ENCODE measurements at regions not wholly inside any gene's neighbourhood (a gene's known extent, or its start where the extent isn't known, plus 50 kb on each side); places are given as distances from the start of the nearest gene placed in this dataset.

DNA sequence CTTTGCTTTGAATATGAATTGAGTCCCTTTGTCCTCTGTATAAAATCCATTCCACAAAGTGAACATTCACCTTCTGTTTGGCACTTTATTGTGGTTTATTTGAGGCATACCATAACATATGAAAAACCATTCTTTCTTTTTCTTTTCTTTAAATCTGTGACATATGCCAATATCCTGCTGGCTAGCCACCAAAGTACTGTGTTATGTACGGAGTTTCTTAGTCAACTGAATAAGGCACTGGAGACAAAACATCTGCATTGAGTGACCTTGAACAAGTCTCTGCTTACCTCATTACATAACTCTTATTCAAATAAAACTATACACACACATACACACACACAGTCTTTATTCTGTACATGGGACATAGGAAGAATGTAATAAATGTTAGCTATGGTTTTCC lies 872.8 kb downstream of the C4orf33 start (continued):
- TF ChIP-seq CTCF (IDR thresholded peaks at IDR 0.05; ENCODE audit: low read depth, low read length, missing input control) (no peak), FOXA1 (IDR thresholded peaks at IDR 0.05) (no peak)
- TF ChIP-seq, protein P1, sequence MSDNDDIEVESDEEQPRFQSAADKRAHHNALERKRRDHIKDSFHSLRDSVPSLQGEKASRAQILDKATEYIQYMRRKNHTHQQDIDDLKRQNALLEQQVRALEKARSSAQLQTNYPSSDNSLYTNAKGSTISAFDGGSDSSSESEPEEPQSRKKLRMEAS (IDR thresholded peaks at IDR 0.05), result no peak

GRCh38 chr4:129970801-129971200 lies 874.8 kb downstream of the C4orf33 start:
- Histone ChIP-seq H3K9ac (ENCODE audit: low read depth in 1 of 2, low read length in 2 of 2) (no peak overlapping the region), H3K27ac (ENCODE audit: low read depth in 1 of 2, low read length in 2 of 2) (no peak overlapping the region), H3K4me1 (ENCODE audit: control insufficient read depth in 4 of 4, insufficient read depth in 4 of 4, low read length in 3 of 4) (no peaks in the 10 kb centered on the region), H3K36me3 (ENCODE audit: control insufficient read depth in 4 of 4, insufficient read depth in 3 of 4, low read depth in 1 of 4, low read length in 3 of 4) (no peaks in the 10 kb centered on the region), H3K4me3 (ENCODE audit: low read depth in 1 of 3, low read length in 3 of 3) (no peak overlapping the region), H3K9me3 (ENCODE audit: control insufficient read depth in 4 of 4, low read length in 3 of 4) (no peaks in the 10 kb centered on the region), H3K27me3 (ENCODE audit: control insufficient read depth in 4 of 4, insufficient read depth in 4 of 4, low read length in 3 of 4) (no peaks in the 10 kb centered on the region)
- 88% methylated on average over 3 of the region's 3 CpGs for WGBS
- TF ChIP-seq ATF3 (IDR thresholded peaks at IDR 0.05), result no peak
- no peak for TF ChIP-seq GABPA (IDR thresholded peaks at IDR 0.05 in 1 of 2, conservative IDR thresholded peaks at IDR 0.05 in 1 of 2)
- TF ChIP-seq EGR1 (IDR thresholded peaks at IDR 0.05; ENCODE audit: low read depth in 2 of 2), result no peak
- TF ChIP-seq, protein P2, sequence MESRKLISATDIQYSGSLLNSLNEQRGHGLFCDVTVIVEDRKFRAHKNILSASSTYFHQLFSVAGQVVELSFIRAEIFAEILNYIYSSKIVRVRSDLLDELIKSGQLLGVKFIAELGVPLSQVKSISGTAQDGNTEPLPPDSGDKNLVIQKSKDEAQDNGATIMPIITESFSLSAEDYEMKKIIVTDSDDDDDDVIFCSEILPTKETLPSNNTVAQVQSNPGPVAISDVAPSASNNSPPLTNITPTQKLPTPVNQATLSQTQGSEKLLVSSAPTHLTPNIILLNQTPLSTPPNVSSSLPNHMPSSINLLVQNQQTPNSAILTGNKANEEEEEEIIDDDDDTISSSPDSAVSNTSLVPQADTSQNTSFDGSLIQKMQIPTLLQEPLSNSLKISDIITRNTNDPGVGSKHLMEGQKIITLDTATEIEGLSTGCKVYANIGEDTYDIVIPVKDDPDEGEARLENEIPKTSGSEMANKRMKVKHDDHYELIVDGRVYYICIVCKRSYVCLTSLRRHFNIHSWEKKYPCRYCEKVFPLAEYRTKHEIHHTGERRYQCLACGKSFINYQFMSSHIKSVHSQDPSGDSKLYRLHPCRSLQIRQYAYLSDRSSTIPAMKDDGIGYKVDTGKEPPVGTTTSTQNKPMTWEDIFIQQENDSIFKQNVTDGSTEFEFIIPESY (IDR thresholded peaks at IDR 0.05), result no peak
- TF ChIP-seq TAF1 (conservative IDR thresholded peaks at IDR 0.05), result no peak
- no peak for TF ChIP-seq HNF4A (conservative IDR thresholded peaks at IDR 0.05)
- TF ChIP-seq RAD21 (IDR thresholded peaks at IDR 0.05), result no peak
- no peak for TF ChIP-seq NR2F2 (IDR thresholded peaks at IDR 0.05)
- TF ChIP-seq CTCF (IDR thresholded peaks at IDR 0.05; ENCODE audit: low read depth, low read length, missing input control), result no peak
- TF ChIP-seq JUND (IDR thresholded peaks at IDR 0.05), result no peak
- TF ChIP-seq FOXA1 (IDR thresholded peaks at IDR 0.05), result no peak
- DNase-seq (ENCODE audit: low spot score), result no peak

DNA sequence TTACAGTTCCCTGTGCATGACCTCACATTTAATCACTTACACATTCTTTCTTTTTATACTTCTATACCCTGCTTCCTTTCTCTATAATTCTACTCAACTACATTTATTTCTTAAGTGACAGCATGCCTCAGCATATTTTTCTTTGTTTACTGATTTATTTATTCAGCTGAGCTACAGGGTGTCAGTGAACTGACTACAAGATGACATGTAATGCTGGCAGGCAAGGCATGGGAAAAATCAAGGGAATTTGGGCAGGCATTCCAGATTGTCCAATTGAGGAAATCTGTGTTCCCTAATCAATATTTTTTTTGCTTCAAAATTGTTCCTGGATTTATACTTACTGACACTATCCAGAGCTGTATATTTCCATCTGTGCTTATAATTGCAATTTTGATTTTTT lies 875.5 kb downstream of the C4orf33 start:
- no peaks in the 10 kb centered on the region for H3K9me3 ChIP-seq (ENCODE audit: control insufficient read depth in 4 of 4, low read length in 3 of 4)
- no peaks in the 10 kb centered on the region for H3K27me3 ChIP-seq (ENCODE audit: control insufficient read depth in 4 of 4, insufficient read depth in 4 of 4, low read length in 3 of 4)
- no peak for DNase-seq (ENCODE audit: low spot score)
- no peaks in the 10 kb centered on the region for H3K4me1 ChIP-seq (ENCODE audit: control insufficient read depth in 4 of 4, insufficient read depth in 4 of 4, low read length in 3 of 4)
- no peak for TF ChIP-seq NR2F2 (IDR thresholded peaks at IDR 0.05)
- TF ChIP-seq HNF4G (IDR thresholded peaks at IDR 0.05), result no peak
- no peak for TF ChIP-seq RAD21 (IDR thresholded peaks at IDR 0.05)
- TF ChIP-seq HNF4A (conservative IDR thresholded peaks at IDR 0.05), result no peak
- TF ChIP-seq, protein P3, sequence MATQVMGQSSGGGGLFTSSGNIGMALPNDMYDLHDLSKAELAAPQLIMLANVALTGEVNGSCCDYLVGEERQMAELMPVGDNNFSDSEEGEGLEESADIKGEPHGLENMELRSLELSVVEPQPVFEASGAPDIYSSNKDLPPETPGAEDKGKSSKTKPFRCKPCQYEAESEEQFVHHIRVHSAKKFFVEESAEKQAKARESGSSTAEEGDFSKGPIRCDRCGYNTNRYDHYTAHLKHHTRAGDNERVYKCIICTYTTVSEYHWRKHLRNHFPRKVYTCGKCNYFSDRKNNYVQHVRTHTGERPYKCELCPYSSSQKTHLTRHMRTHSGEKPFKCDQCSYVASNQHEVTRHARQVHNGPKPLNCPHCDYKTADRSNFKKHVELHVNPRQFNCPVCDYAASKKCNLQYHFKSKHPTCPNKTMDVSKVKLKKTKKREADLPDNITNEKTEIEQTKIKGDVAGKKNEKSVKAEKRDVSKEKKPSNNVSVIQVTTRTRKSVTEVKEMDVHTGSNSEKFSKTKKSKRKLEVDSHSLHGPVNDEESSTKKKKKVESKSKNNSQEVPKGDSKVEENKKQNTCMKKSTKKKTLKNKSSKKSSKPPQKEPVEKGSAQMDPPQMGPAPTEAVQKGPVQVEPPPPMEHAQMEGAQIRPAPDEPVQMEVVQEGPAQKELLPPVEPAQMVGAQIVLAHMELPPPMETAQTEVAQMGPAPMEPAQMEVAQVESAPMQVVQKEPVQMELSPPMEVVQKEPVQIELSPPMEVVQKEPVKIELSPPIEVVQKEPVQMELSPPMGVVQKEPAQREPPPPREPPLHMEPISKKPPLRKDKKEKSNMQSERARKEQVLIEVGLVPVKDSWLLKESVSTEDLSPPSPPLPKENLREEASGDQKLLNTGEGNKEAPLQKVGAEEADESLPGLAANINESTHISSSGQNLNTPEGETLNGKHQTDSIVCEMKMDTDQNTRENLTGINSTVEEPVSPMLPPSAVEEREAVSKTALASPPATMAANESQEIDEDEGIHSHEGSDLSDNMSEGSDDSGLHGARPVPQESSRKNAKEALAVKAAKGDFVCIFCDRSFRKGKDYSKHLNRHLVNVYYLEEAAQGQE (IDR thresholded peaks at IDR 0.05), result no peak
- TF ChIP-seq SP1 (IDR thresholded peaks at IDR 0.05), result no peak
- TF ChIP-seq FOXA2 (IDR thresholded peaks at IDR 0.05), result no peak
- no peak for TF ChIP-seq ATF3 (IDR thresholded peaks at IDR 0.05)
- no peak for TF ChIP-seq EGR1 (IDR thresholded peaks at IDR 0.05; ENCODE audit: low read depth in 2 of 2)
- H3K36me3 ChIP-seq (ENCODE audit: control insufficient read depth in 4 of 4, insufficient read depth in 3 of 4, low read depth in 1 of 4, low read length in 3 of 4), result no peaks in the 10 kb centered on the region
- H3K4me3 ChIP-seq (ENCODE audit: low read depth in 1 of 3, low read length in 3 of 3), result no peak overlapping the region
- H3K27ac ChIP-seq (ENCODE audit: low read depth in 1 of 2, low read length in 2 of 2), result no peak overlapping the region
- no peak overlapping the region for H3K9ac ChIP-seq (ENCODE audit: low read depth in 1 of 2, low read length in 2 of 2)
